ENCODE measurements at regions not wholly inside any gene's neighbourhood (a gene's known extent, or its start where the extent isn't known, plus 50 kb on each side); places are given as distances from the start of the nearest gene placed in this dataset.

GRCh38 chr4:71081192-71081591, 87.7 kb downstream of the DCK start:
- Histone ChIP-seq H3K9me3 (replicated peaks in 1 of 3) (no peaks in the 10 kb centered on the region), H3K27ac (no peak overlapping the region), H3K4me1 (replicated peaks in 1 of 2) (no peaks in the 10 kb centered on the region), H3K4me3 (no peak overlapping the region), H3K36me3 (replicated peaks in 1 of 2) (no peaks in the 10 kb centered on the region), H3K27me3 (peaks cover 3% of the 10 kb centered on the region)
- intact Hi-C loops (cut with DNase I) = no loop called here
- WGBS, 4 donors = 60 to 100% (median 79%) methylated on average over 1 of the region's 1 CpG
- TF ChIP-seq CTCF (IDR thresholded peaks at IDR 0.05) = no peak
- no peak for TF ChIP-seq POLR2A (IDR thresholded peaks at IDR 0.05)
- no peak for DNase-seq

GRCh38 chr4:71093745-71094144, 100.3 kb downstream of the DCK start:
- no peak for DNase-seq
- Histone ChIP-seq H3K27me3 (no peaks in the 10 kb centered on the region), H3K36me3 (replicated peaks in 1 of 2) (no peaks in the 10 kb centered on the region), H3K4me1 (replicated peaks in 1 of 2) (no peaks in the 10 kb centered on the region), H3K27ac (no peak overlapping the region), H3K4me3 (no peak overlapping the region), H3K9me3 (replicated peaks in 1 of 3) (no peaks in the 10 kb centered on the region)
- no peak for TF ChIP-seq POLR2A (IDR thresholded peaks at IDR 0.05)
- TF ChIP-seq CTCF (IDR thresholded peaks at IDR 0.05) = no peak
- intact Hi-C loops (cut with DNase I) = no loop called here
- WGBS, 4 donors = 40 to 63% (median 55%) methylated on average over 1 of the region's 1 CpG

GRCh38 chr4:71094201-71094600, 100.8 kb downstream of the DCK start:
- Histone ChIP-seq H3K9me3 (replicated peaks in 1 of 3) (no peaks in the 10 kb centered on the region), H3K27me3 (no peaks in the 10 kb centered on the region), H3K36me3 (replicated peaks in 1 of 2) (no peaks in the 10 kb centered on the region), H3K27ac (no peak overlapping the region), H3K4me1 (replicated peaks in 1 of 2) (no peaks in the 10 kb centered on the region), H3K4me3 (no peak overlapping the region)
- TF ChIP-seq POLR2A (IDR thresholded peaks at IDR 0.05) (no peak), CTCF (IDR thresholded peaks at IDR 0.05) (no peak)
- DNase-seq = no peak
- intact Hi-C loops (cut with DNase I) = no loop called here

GRCh38 chr4:71095141-71095540, 101.7 kb downstream of the DCK start:
- Histone ChIP-seq H3K4me1 (replicated peaks in 1 of 2) (no peaks in the 10 kb centered on the region), H3K9me3 (replicated peaks in 1 of 3) (no peaks in the 10 kb centered on the region), H3K4me3 (no peak overlapping the region), H3K27me3 (no peaks in the 10 kb centered on the region), H3K27ac (no peak overlapping the region), H3K36me3 (replicated peaks in 1 of 2) (no peaks in the 10 kb centered on the region)
- TF ChIP-seq CTCF (IDR thresholded peaks at IDR 0.05) = no peak
- TF ChIP-seq POLR2A (IDR thresholded peaks at IDR 0.05) = no peak
- 91 to 100% (median 98%) methylated on average over 2 of the region's 2 CpGs for WGBS, 4 donors
- intact Hi-C loops (cut with DNase I) = no loop called here
- DNase-seq = no peak
